Stomach (tissue), 4 donors: ENCODE measurements at regions not wholly inside any gene's neighbourhood (a gene's known extent, or its start where the extent isn't known, plus 50 kb on each side); places are given as distances from the start of the nearest gene placed in this dataset.

ENCODE experiments used
- EP300 ChIP-seq: sonication (generic); formaldehyde crosslinking; IDR thresholded peaks from one replicate; pipeline ENCODE4 v1.6.1; 2017; ENCODE audit warnings: antibody characterized with exemption
- POLR2A ChIP-seq, 4 donors: fragments of 450-650 bp; IDR thresholded peaks; one replicate each; pipeline ENCODE4 v1.6.1; 2016; ENCODE audit warnings: antibody characterized with exemption in 4 of 4, control low read depth in 2 of 4, mild to moderate bottlenecking in 1 of 4, moderate library complexity in 1 of 4
- POLR2AphosphoS5 ChIP-seq, 3 donors: sonication (generic); formaldehyde crosslinking; IDR thresholded peaks; one replicate each; pipeline ENCODE4 v1.6.1; 2016; ENCODE audit warnings: antibody characterized with exemption in 3 of 3
- TF ChIP-seq, protein P1 (sequence below), 7 experiments: fragments of 450-650 bp in 4 of 7; fragments of 200-600 bp in 3 of 7; sonication (generic) in 3 of 7; IDR thresholded peaks; one replicate each; pipeline ENCODE4 v1.5.1; 2016 to 2019; ENCODE audit warnings: antibody characterized with exemption in 7 of 7, control low read depth in 2 of 7, mild to moderate bottlenecking in 1 of 7

DNA sequence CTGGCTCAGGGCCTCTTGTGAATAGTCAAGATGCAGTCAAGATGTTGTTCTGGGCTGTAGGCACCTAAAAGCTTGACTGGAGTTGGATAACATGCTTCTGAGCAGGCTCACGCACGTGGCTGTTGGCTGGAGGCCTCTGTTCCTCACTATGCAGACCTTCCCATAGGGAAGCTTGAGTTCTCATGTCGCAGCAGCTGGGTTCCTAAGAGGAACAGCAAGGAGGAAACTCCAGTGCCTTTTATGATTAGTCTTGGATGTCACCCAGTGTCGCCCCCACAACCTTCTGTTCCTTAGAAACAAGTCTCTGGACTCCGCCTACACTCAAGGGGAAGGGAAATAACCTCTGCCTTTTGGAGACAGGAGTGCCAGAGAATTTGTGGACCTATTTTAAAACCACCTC lies 210.7 kb downstream of the BCAS1 start:
- TF ChIP-seq, protein P1, sequence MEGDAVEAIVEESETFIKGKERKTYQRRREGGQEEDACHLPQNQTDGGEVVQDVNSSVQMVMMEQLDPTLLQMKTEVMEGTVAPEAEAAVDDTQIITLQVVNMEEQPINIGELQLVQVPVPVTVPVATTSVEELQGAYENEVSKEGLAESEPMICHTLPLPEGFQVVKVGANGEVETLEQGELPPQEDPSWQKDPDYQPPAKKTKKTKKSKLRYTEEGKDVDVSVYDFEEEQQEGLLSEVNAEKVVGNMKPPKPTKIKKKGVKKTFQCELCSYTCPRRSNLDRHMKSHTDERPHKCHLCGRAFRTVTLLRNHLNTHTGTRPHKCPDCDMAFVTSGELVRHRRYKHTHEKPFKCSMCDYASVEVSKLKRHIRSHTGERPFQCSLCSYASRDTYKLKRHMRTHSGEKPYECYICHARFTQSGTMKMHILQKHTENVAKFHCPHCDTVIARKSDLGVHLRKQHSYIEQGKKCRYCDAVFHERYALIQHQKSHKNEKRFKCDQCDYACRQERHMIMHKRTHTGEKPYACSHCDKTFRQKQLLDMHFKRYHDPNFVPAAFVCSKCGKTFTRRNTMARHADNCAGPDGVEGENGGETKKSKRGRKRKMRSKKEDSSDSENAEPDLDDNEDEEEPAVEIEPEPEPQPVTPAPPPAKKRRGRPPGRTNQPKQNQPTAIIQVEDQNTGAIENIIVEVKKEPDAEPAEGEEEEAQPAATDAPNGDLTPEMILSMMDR (IDR thresholded peaks at IDR 0.05), result no peak
- TF ChIP-seq EP300 (no peak), POLR2AphosphoS5 (IDR thresholded peaks at IDR 0.05) (no peak), POLR2A (IDR thresholded peaks at IDR 0.05) (no peak)
